HCT116 (cell line): ENCODE measurements at regions not wholly inside any gene's neighbourhood (a gene's known extent, or its start where the extent isn't known, plus 50 kb on each side); places are given as distances from the start of the nearest gene placed in this dataset.
"Not testable (repeated sequence)": the region's sequence is repeated elsewhere in the genome, so short reads cannot be mapped to it uniquely, and the experiment has no call there.

Experiments
- ATAC-seq: fragments of 200-7000 bp; cut with Tn5 transposase; 2 replicates; pipeline ENCODE4 v1.9.1; 2020; ENCODE audit warnings: mild to moderate bottlenecking, moderate library complexity
- BruUV-seq: library from RNA; stranded (reverse); fragments of 400-500 nt; replicated peaks from 2 replicates; lab custom pipeline; 2021; lab: Mats Ljungman, UMichigan
- CTCF ChIA-PET: fragments of 300-600 bp; sonication (Branson Sonifier 250); formaldehyde crosslinking; loops from one replicate; lab custom pipeline; 2021; ENCODE audit warnings: antibody characterized with exemption; lab: Charles Lee
- POLR2A ChIA-PET: fragments of 300-600, 350-600 bp; sonication (Branson Sonifier 250); formaldehyde crosslinking; loops from one replicate; lab custom pipeline; 2021; ENCODE audit warnings: antibody characterized with exemption; lab: Charles Lee
- RAD21 ChIA-PET, 2 experiments: fragments of 300-600 bp; sonication (Branson Sonifier 250); formaldehyde crosslinking; loops; one replicate each; lab custom pipeline; 2023; ENCODE audit warnings: low total read pairs in 2 of 2; ENCODE audit not compliant: uncharacterized antibody in 2 of 2, unreplicated experiment in 2 of 2, low non-redundant PET in 1 of 2; lab: Charles Lee
- DNase-seq: peaks from one replicate; pipeline ENCODE4 v3.0.0-alpha.2; 2010; ENCODE audit warnings: low read depth, low spot score
- H2AFZ ChIP-seq: fragments of 200-600 bp; shearing (Covaris generic), sonication (generic); 2 replicates; pipeline ENCODE4 v1.6.1; 2017; ENCODE audit warnings: low read depth, mixed run types, mixed read lengths, antibody characterized with exemption, low read length; ENCODE audit not compliant: poor library complexity, severe bottlenecking
- H3K27ac ChIP-seq: 2 replicates; pipeline ENCODE4 v1.5.1; 2012; ENCODE audit warnings: low read depth, low read length
- H3K27me3 ChIP-seq: fragments of 200-600 bp; sonication (generic); 2 replicates; pipeline ENCODE4 v1.6.1; 2016; ENCODE audit warnings: mixed run types, low read length, mixed read lengths; ENCODE audit not compliant: insufficient read depth
- H3K36me3 ChIP-seq, 2 experiments: fragments of 200-500 bp in 1 of 2; fragments of 200-600 bp in 1 of 2; sonication (Bioruptor generic) in 1 of 2; sonication (generic) in 1 of 2; 2 replicates each; pipeline versions ENCODE4 v1.5.1 to v1.6.1; 2014 to 2016; ENCODE audit warnings: low read length in 2 of 2, inconsistent platforms in 1 of 2, mixed read lengths in 1 of 2, mixed run types in 1 of 2; ENCODE audit not compliant: insufficient read depth in 2 of 2, control insufficient read depth in 1 of 2
- H3K4me1 ChIP-seq, 2 experiments: fragments of 200-600 bp in 1 of 2; sonication (generic) in 1 of 2; 2 replicates each; pipeline versions ENCODE4 v1.5.1 to v1.6.1; 2012 to 2017; ENCODE audit warnings: low read length in 2 of 2, inconsistent platforms in 1 of 2, mild to moderate bottlenecking in 1 of 2, mixed read lengths in 1 of 2, mixed run types in 1 of 2, moderate library complexity in 1 of 2; ENCODE audit not compliant: insufficient read depth in 2 of 2, control insufficient read depth in 1 of 2
- H3K4me2 ChIP-seq: fragments of 200-600 bp; sonication (generic); 2 replicates; pipeline ENCODE4 v1.6.1; 2017; ENCODE audit warnings: mixed run types, low read length, mixed read lengths
- H3K4me3 ChIP-seq, 2 experiments: fragments of 200-600 bp in 1 of 2; sonication (generic) in 1 of 2; replicated peaks in 1 of 2; 2 replicates each; pipeline ENCODE4 v1.5.1; 2011 to 2016; ENCODE audit warnings: low read length in 2 of 2, control low read depth in 1 of 2, low read depth in 1 of 2, mild to moderate bottlenecking in 1 of 2, mixed read lengths in 1 of 2, mixed run types in 1 of 2
- H3K79me2 ChIP-seq: fragments of 200-600 bp; sonication (generic); 2 replicates; pipeline ENCODE4 v1.6.1; 2017; ENCODE audit warnings: mild to moderate bottlenecking, mixed run types, low read length, moderate library complexity, mixed read lengths; ENCODE audit not compliant: insufficient read depth
- H3K9ac ChIP-seq: fragments of 200-600 bp; sonication (generic); 2 replicates; pipeline ENCODE4 v1.6.1; 2016; ENCODE audit warnings: low read length, mixed read lengths
- H3K9me2 ChIP-seq: fragments of 200-600 bp; sonication (generic), shearing (Covaris generic); 2 replicates; pipeline ENCODE4 v1.6.1; 2017; ENCODE audit warnings: mixed run types, mild to moderate bottlenecking, moderate library complexity; ENCODE audit not compliant: insufficient read depth
- H3K9me3 ChIP-seq, 2 experiments: fragments of 200-500 bp in 1 of 2; fragments of 200-600 bp in 1 of 2; sonication (Bioruptor generic) in 1 of 2; sonication (generic) in 1 of 2; 2 replicates each; pipeline ENCODE4 v1.6.1; 2014 to 2017; ENCODE audit warnings: low read length in 2 of 2, mixed read lengths in 2 of 2, inconsistent platforms in 1 of 2, low read depth in 1 of 2, mild to moderate bottlenecking in 1 of 2, mixed run types in 1 of 2, moderate library complexity in 1 of 2; ENCODE audit not compliant: control insufficient read depth in 1 of 2, insufficient read depth in 1 of 2
- H4K20me1 ChIP-seq: fragments of 200-600 bp; sonication (generic), shearing (Covaris generic); 2 replicates; pipeline ENCODE4 v1.6.1; 2017; ENCODE audit warnings: mixed run types, mild to moderate bottlenecking, moderate library complexity; ENCODE audit not compliant: insufficient read depth
- CEBPB ChIP-seq: IDR thresholded peaks from 2 replicates; pipeline ENCODE4 v1.6.1; 2012; ENCODE audit warnings: low read depth
- ELF1 ChIP-seq: IDR thresholded peaks from 2 replicates; pipeline ENCODE4 v1.6.1; 2012; ENCODE audit warnings: low read depth, borderline replicate concordance
- POLR2AphosphoS5 ChIP-seq: IDR thresholded peaks from 2 replicates; pipeline ENCODE4 v1.6.1; 2011; ENCODE audit warnings: mild to moderate bottlenecking, low read depth, low read length, moderate library complexity
- SIN3A ChIP-seq: IDR thresholded peaks from 2 replicates; pipeline ENCODE4 v1.6.1; 2012; ENCODE audit warnings: low read depth
- SRF ChIP-seq: IDR thresholded peaks from 2 replicates; pipeline ENCODE4 v1.6.1; 2012; ENCODE audit warnings: low read depth
- TCF7L2 ChIP-seq: IDR thresholded peaks from 2 replicates; pipeline ENCODE4 v1.7.0; 2011; ENCODE audit warnings: borderline replicate concordance, inconsistent platforms; ENCODE audit not compliant: insufficient read depth, insufficient read length; ENCODE audit errors: extremely low read depth
- ZFX ChIP-seq: fragments of 450-650 bp; IDR thresholded peaks from 2 replicates; pipeline ENCODE4 v1.6.1; 2017
- intact Hi-C: fragments of 100-400 bp; cut with micrococcal nuclease; formaldehyde crosslinking; loops from 2 replicates; pipeline ENCODE4 v1.10.0; 2022
- TF ChIP-seq, protein P1 (sequence below): IDR thresholded peaks from 2 replicates; pipeline ENCODE4 v1.6.1; 2012; ENCODE audit warnings: low read depth
- TF ChIP-seq, protein P2 (sequence below), 3 experiments: fragments of 200-600 bp in 1 of 3; sonication (generic) in 1 of 3; IDR thresholded peaks in 2 of 3; conservative IDR thresholded peaks in 1 of 3; 2 replicates each; pipeline ENCODE4 v1.5.1; 2012 to 2017; ENCODE audit warnings: low read depth in 2 of 3, low read length in 2 of 3, antibody characterized with exemption in 1 of 3, borderline replicate concordance in 1 of 3, control low read depth in 1 of 3, mild to moderate bottlenecking in 1 of 3, mixed read lengths in 1 of 3, mixed run types in 1 of 3, moderate library complexity in 1 of 3; ENCODE audit not compliant: insufficient read depth in 1 of 3
- TF ChIP-seq, protein P3 (sequence below): IDR thresholded peaks from 2 replicates; pipeline ENCODE4 v1.6.1; 2012

DNA sequence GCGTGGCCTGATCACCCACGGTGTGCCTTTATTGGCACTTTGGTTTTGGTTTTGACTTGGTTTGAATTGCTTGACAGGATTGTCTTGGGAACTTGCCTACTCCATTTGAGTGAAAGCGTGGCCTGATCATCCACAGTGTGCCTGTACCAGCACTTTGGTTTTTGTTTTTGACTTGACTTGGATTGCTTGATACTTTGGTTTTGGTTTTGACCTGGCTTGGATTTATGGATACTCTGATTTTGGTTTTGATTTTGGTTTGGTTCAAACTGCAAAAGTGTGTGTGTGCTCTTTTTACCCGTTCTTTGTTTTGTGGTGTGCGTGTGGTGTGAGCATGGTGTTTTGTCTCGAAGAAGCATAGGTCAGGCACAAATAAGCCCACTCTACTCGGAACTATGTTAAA lies 58.8 kb upstream of the SPIN4 start:
- H3K4me1 ChIP-seq, H3K9ac ChIP-seq, H3K27ac ChIP-seq, ATAC-seq, H3K36me3 ChIP-seq, intact Hi-C loops, H3K4me2 ChIP-seq, H3K9me2 ChIP-seq, H3K9me3 ChIP-seq, RAD21 ChIA-PET, POLR2A ChIA-PET, DNase-seq, H4K20me1 ChIP-seq, H3K79me2 ChIP-seq, CTCF ChIA-PET, H2AFZ ChIP-seq, H3K27me3 ChIP-seq, H3K4me3 ChIP-seq, BruUV-seq: not testable (repeated sequence)

DNA sequence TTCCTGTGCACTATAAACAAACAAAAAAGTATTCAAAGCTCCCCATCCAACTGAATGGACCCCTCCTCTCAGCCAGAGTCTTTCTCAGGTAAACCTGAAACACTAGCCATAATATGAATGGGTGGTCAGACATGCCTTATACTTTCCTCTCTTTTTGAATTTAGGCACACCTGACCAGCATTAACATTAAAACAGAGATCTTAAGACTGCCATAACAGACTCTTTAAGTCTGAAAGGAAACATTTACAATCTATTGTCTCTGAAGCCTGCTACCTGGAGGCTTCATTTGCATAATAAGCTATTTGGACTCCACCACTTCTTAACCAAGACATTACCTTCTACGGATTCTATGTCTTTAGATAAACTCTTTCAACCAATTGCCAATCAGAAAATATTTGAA lies 56.9 kb upstream of the SPIN4 start:
- H3K4me2 ChIP-seq, result no peak overlapping the region
- ChIA-PET CTCF (no interaction called here), RAD21 (no interaction called here), POLR2A (no interaction called here)
- H4K20me1 ChIP-seq, result no peaks in the 10 kb centered on the region
- H3K27ac ChIP-seq, result no peak overlapping the region
- intact Hi-C loops, result no loop called here
- no peak overlapping the region for H2AFZ ChIP-seq
- no peak overlapping the region for H3K9ac ChIP-seq
- no peaks in the 10 kb centered on the region for H3K9me3 ChIP-seq
- no peak overlapping the region for H3K4me3 ChIP-seq
- no peak for ATAC-seq
- BruUV-seq, result no TSS peak
- H3K79me2 ChIP-seq, result no peaks in the 10 kb centered on the region
- H3K4me1 ChIP-seq, result no peaks in the 10 kb centered on the region
- no peaks in the 10 kb centered on the region for H3K36me3 ChIP-seq
- DNase-seq, result no peak
- H3K27me3 ChIP-seq, result no peaks in the 10 kb centered on the region
- H3K9me2 ChIP-seq, result no peaks in the 10 kb centered on the region
- TF ChIP-seq, protein P1, sequence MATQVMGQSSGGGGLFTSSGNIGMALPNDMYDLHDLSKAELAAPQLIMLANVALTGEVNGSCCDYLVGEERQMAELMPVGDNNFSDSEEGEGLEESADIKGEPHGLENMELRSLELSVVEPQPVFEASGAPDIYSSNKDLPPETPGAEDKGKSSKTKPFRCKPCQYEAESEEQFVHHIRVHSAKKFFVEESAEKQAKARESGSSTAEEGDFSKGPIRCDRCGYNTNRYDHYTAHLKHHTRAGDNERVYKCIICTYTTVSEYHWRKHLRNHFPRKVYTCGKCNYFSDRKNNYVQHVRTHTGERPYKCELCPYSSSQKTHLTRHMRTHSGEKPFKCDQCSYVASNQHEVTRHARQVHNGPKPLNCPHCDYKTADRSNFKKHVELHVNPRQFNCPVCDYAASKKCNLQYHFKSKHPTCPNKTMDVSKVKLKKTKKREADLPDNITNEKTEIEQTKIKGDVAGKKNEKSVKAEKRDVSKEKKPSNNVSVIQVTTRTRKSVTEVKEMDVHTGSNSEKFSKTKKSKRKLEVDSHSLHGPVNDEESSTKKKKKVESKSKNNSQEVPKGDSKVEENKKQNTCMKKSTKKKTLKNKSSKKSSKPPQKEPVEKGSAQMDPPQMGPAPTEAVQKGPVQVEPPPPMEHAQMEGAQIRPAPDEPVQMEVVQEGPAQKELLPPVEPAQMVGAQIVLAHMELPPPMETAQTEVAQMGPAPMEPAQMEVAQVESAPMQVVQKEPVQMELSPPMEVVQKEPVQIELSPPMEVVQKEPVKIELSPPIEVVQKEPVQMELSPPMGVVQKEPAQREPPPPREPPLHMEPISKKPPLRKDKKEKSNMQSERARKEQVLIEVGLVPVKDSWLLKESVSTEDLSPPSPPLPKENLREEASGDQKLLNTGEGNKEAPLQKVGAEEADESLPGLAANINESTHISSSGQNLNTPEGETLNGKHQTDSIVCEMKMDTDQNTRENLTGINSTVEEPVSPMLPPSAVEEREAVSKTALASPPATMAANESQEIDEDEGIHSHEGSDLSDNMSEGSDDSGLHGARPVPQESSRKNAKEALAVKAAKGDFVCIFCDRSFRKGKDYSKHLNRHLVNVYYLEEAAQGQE, result no peak
- TF ChIP-seq CEBPB (no peak), POLR2AphosphoS5 (no peak), SIN3A (no peak), SRF (no peak), ELF1 (no peak), TCF7L2 (no peak), ZFX (no peak)
- TF ChIP-seq, protein P2, sequence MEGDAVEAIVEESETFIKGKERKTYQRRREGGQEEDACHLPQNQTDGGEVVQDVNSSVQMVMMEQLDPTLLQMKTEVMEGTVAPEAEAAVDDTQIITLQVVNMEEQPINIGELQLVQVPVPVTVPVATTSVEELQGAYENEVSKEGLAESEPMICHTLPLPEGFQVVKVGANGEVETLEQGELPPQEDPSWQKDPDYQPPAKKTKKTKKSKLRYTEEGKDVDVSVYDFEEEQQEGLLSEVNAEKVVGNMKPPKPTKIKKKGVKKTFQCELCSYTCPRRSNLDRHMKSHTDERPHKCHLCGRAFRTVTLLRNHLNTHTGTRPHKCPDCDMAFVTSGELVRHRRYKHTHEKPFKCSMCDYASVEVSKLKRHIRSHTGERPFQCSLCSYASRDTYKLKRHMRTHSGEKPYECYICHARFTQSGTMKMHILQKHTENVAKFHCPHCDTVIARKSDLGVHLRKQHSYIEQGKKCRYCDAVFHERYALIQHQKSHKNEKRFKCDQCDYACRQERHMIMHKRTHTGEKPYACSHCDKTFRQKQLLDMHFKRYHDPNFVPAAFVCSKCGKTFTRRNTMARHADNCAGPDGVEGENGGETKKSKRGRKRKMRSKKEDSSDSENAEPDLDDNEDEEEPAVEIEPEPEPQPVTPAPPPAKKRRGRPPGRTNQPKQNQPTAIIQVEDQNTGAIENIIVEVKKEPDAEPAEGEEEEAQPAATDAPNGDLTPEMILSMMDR (IDR thresholded peaks at IDR 0.05 in 2 of 3, conservative IDR thresholded peaks at IDR 0.05 in 1 of 3; ENCODE audit: borderline replicate concordance in 1 of 3, insufficient read depth in 1 of 3, low read depth in 2 of 3, low read length in 2 of 3), result no peak
- TF ChIP-seq, protein P3, sequence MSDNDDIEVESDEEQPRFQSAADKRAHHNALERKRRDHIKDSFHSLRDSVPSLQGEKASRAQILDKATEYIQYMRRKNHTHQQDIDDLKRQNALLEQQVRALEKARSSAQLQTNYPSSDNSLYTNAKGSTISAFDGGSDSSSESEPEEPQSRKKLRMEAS, result no peak
